H9 (cell line): ENCODE measurements at regions not wholly inside any gene's neighbourhood (a gene's known extent, or its start where the extent isn't known, plus 50 kb on each side); places are given as distances from the start of the nearest gene placed in this dataset.

ENCODE experiments used
- DNase-seq: peaks from one replicate; pipeline ENCODE4 v3.0.0-alpha.2; 2017
- H2AFZ ChIP-seq: one replicate; pipeline ENCODE4 v1.6.1; 2013; ENCODE audit warnings: mild to moderate bottlenecking, low read length, control low read depth, moderate library complexity
- H2AK5ac ChIP-seq: 2 replicates; pipeline ENCODE4 v1.6.1; 2013; ENCODE audit warnings: low read length, control low read depth, mixed read lengths; ENCODE audit not compliant: insufficient read length
- H2BK120ac ChIP-seq: one replicate; pipeline ENCODE4 v1.6.1; 2013; ENCODE audit warnings: low read depth, mild to moderate bottlenecking, low read length, control low read depth, inconsistent platforms; ENCODE audit not compliant: poor library complexity, severe bottlenecking
- H2BK12ac ChIP-seq: 2 replicates; pipeline ENCODE4 v1.6.1; 2013; ENCODE audit warnings: low read length, control low read depth, mixed read lengths, low read depth; ENCODE audit not compliant: insufficient read length
- H2BK15ac ChIP-seq: 2 replicates; pipeline ENCODE4 v1.6.1; 2013; ENCODE audit warnings: low read depth, low read length, control low read depth
- H2BK20ac ChIP-seq: one replicate; pipeline ENCODE4 v1.6.1; 2013; ENCODE audit warnings: low read depth, mild to moderate bottlenecking, low read length, control low read depth, inconsistent platforms; ENCODE audit not compliant: poor library complexity, severe bottlenecking
- H2BK5ac ChIP-seq: 2 replicates; pipeline ENCODE4 v1.6.1; 2013; ENCODE audit warnings: low read length, control low read depth, mixed read lengths; ENCODE audit not compliant: insufficient read length
- H3K14ac ChIP-seq: 2 replicates; pipeline ENCODE4 v1.6.1; 2013; ENCODE audit warnings: low read length, control low read depth; ENCODE audit not compliant: insufficient read depth
- H3K18ac ChIP-seq: 2 replicates; pipeline ENCODE4 v1.6.1; 2013; ENCODE audit warnings: low read depth, mild to moderate bottlenecking, mixed read lengths, low read length, control low read depth; ENCODE audit not compliant: insufficient read length
- H3K23ac ChIP-seq: 2 replicates; pipeline ENCODE4 v1.6.1; 2013; ENCODE audit warnings: low read length, control low read depth, mixed read lengths, low read depth; ENCODE audit not compliant: insufficient read length
- H3K23me2 ChIP-seq: 2 replicates; pipeline ENCODE4 v1.6.1; 2013; ENCODE audit warnings: low read depth, mild to moderate bottlenecking, mixed read lengths, low read length, control low read depth; ENCODE audit not compliant: insufficient read length, poor library complexity, severe bottlenecking
- H3K27ac ChIP-seq: 2 replicates; pipeline ENCODE4 v1.5.1; 2013; ENCODE audit warnings: low read length, control low read depth, mixed read lengths, low read depth; ENCODE audit not compliant: insufficient read length
- H3K27me3 ChIP-seq: 2 replicates; pipeline ENCODE4 v1.6.1; 2013; ENCODE audit warnings: low read length, control low read depth, inconsistent platforms; ENCODE audit not compliant: insufficient read depth
- H3K4ac ChIP-seq: 2 replicates; pipeline ENCODE4 v1.6.1; 2013; ENCODE audit warnings: low read depth, mild to moderate bottlenecking, control low read depth, inconsistent platforms, low read length, moderate library complexity
- H3K4me1 ChIP-seq: 2 replicates; pipeline ENCODE4 v1.6.1; 2013; ENCODE audit warnings: low read length, control low read depth, inconsistent platforms; ENCODE audit not compliant: insufficient read depth
- H3K4me2 ChIP-seq: 2 replicates; pipeline ENCODE4 v1.6.1; 2013; ENCODE audit warnings: low read length, control low read depth, mixed read lengths; ENCODE audit not compliant: insufficient read length, insufficient read depth
- H3K56ac ChIP-seq: 2 replicates; pipeline ENCODE4 v1.6.1; 2013; ENCODE audit warnings: low read depth, mild to moderate bottlenecking, mixed read lengths, low read length, control low read depth; ENCODE audit not compliant: insufficient read length
- H3K79me1 ChIP-seq: 2 replicates; pipeline ENCODE4 v1.6.1; 2013; ENCODE audit warnings: low read depth, mild to moderate bottlenecking, moderate library complexity, low read length, control low read depth, inconsistent platforms; ENCODE audit not compliant: insufficient read depth, poor library complexity, severe bottlenecking
- H3K79me2 ChIP-seq: 2 replicates; pipeline ENCODE4 v1.6.1; 2013; ENCODE audit warnings: low read length, control low read depth, inconsistent platforms; ENCODE audit not compliant: insufficient read depth
- H3K9ac ChIP-seq: 2 replicates; pipeline ENCODE4 v1.6.1; 2013; ENCODE audit warnings: low read length, control low read depth, mixed read lengths; ENCODE audit not compliant: insufficient read length; ENCODE audit errors: extremely low read depth
- H3K9me3 ChIP-seq: one replicate; pipeline ENCODE4 v1.6.1; 2013; ENCODE audit warnings: low read depth, low read length, inconsistent platforms; ENCODE audit not compliant: control insufficient read depth
- H3T11ph ChIP-seq: one replicate; pipeline ENCODE4 v1.6.1; 2013; ENCODE audit warnings: mild to moderate bottlenecking, low read length, control low read depth, inconsistent platforms
- H4K20me1 ChIP-seq: one replicate; pipeline ENCODE4 v1.6.1; 2013; ENCODE audit not compliant: control insufficient read depth, insufficient read length, insufficient read depth
- H4K5ac ChIP-seq: 2 replicates; pipeline ENCODE4 v1.6.1; 2013; ENCODE audit warnings: low read depth, mild to moderate bottlenecking, mixed read lengths, low read length, control low read depth; ENCODE audit not compliant: insufficient read length
- H4K8ac ChIP-seq: replicated peaks from 2 replicates; pipeline ENCODE4 v1.6.1; 2013; ENCODE audit warnings: low read length, control low read depth, mixed read lengths, low read depth; ENCODE audit not compliant: insufficient read length
- H4K91ac ChIP-seq: 2 replicates; pipeline ENCODE4 v1.6.1; 2013; ENCODE audit warnings: low read depth, mild to moderate bottlenecking, moderate library complexity, mixed read lengths, low read length, control low read depth; ENCODE audit not compliant: insufficient read length
- H3K27ac Mint-ChIP-seq, 3 experiments: 2 replicates in 2 of 3; 3 replicates in 1 of 3; pipeline ENCODE4 v1.8.0; 2020 to 2021; ENCODE audit warnings: mixed read lengths in 3 of 3, mild to moderate bottlenecking in 1 of 3, moderate library complexity in 1 of 3
- H3K27me3 Mint-ChIP-seq: 2 replicates; pipeline ENCODE4 v1.8.0; 2021; ENCODE audit warnings: low read depth, mild to moderate bottlenecking, moderate library complexity, mixed read lengths
- H3K36me3 Mint-ChIP-seq, 3 experiments: 2 replicates in 2 of 3; 3 replicates in 1 of 3; pipeline ENCODE4 v1.8.0; 2020 to 2021; ENCODE audit warnings: low read depth in 3 of 3, mixed read lengths in 3 of 3; ENCODE audit not compliant: insufficient read depth in 1 of 3
- H3K4me1 Mint-ChIP-seq, 2 experiments: 2 replicates each; pipeline ENCODE4 v1.8.0; 2020; ENCODE audit warnings: mixed read lengths in 2 of 2
- H3K4me3 Mint-ChIP-seq, 2 experiments: 2 replicates in 1 of 2; 3 replicates in 1 of 2; pipeline ENCODE4 v1.8.0; 2020 to 2021; ENCODE audit warnings: mild to moderate bottlenecking in 2 of 2, mixed read lengths in 2 of 2, moderate library complexity in 1 of 2
- H3K9me3 Mint-ChIP-seq, 2 experiments: 2 replicates in 1 of 2; 3 replicates in 1 of 2; pipeline ENCODE4 v1.8.0; 2020; ENCODE audit warnings: mild to moderate bottlenecking in 2 of 2, mixed read lengths in 2 of 2, moderate library complexity in 1 of 2
- CTCF ChIP-seq: fragments of 200-600 bp; sonication (generic); conservative IDR thresholded peaks from 3 replicates; pipeline ENCODE4 v1.8.0; 2021; ENCODE audit warnings: antibody characterized with exemption, mild to moderate bottlenecking
- WGBS: extraction: QIAGEN DNeasy Blood & Tissue Kit; methylation state at CpG from one replicate; pipeline ENCODE4 v1.1.7; 2013; ENCODE audit warnings: missing lambda C conversion rate, low lambda C conversion rate, mixed read lengths; ENCODE audit not compliant: insufficient read length; ENCODE audit errors: extremely low coverage; 5-methylcytosine and 5-hydroxymethylcytosine counted together

GRCh38 chr20:51301026-51301425, 241.5 kb downstream of the NFATC2 start:
- Histone ChIP-seq H2AFZ (no peak overlapping the region), H3K27ac (no peak overlapping the region), H3K79me2 (no peaks in the 10 kb centered on the region), H3K23me2 (no peaks in the 10 kb centered on the region), H3K79me1 (no peaks in the 10 kb centered on the region), H3K18ac (no peak overlapping the region), H2AK5ac (no peak overlapping the region), H3K27me3 (no peaks in the 10 kb centered on the region), H2BK20ac (no peak overlapping the region), H3K9ac (no peak overlapping the region), H3K56ac (no peak overlapping the region), H2BK5ac (no peak overlapping the region), H4K8ac (no peak overlapping the region), H3T11ph (no peak overlapping the region), H2BK15ac (no peak overlapping the region), H3K23ac (no peak overlapping the region), H4K20me1 (no peaks in the 10 kb centered on the region), H3K4ac (no peak overlapping the region), H3K4me2 (no peak overlapping the region), H3K4me1 (peaks cover 3% of the 10 kb centered on the region; the same call in 1 of the 2 replicates), H4K5ac (no peak overlapping the region), H3K14ac (no peak overlapping the region), H2BK120ac (no peak overlapping the region), H3K9me3 (peaks cover 33% of the 10 kb centered on the region), H2BK12ac (no peak overlapping the region), H4K91ac (no peak overlapping the region)
- peaks cover 17 to 58% (median 26%) of the 10 kb centered on the region in 3 experiments for H3K36me3 Mint-ChIP-seq
- H3K4me3 Mint-ChIP-seq: no peak overlapping the region
- H3K9me3 Mint-ChIP-seq: peaks cover 44 to 51% of the 10 kb centered on the region in 2 experiments
- peaks cover 9% of the 10 kb centered on the region for H3K27me3 Mint-ChIP-seq
- no peak for TF ChIP-seq CTCF
- peaks cover 16 to 21% of the 10 kb centered on the region in 2 experiments for H3K4me1 Mint-ChIP-seq
- no CpG with 5 or more reads among the region's 4 CpGs for WGBS
- DNase-seq: no peak
- no peak overlapping the region for H3K27ac Mint-ChIP-seq
